HEK293T (cell line): ENCODE measurements at regions not wholly inside any gene's neighbourhood (a gene's known extent, or its start where the extent isn't known, plus 50 kb on each side); places are given as distances from the start of the nearest gene placed in this dataset.

Source experiments
- CTCF ChIA-PET: fragments of 350-600 bp; formaldehyde crosslinking; extraction: SDS; loops from one replicate; lab custom pipeline; 2021; ENCODE audit warnings: antibody characterized with exemption, inconsistent platforms; lab: Yijun Ruan, JAX
- POLR2A ChIA-PET: fragments of 350-600 bp; formaldehyde crosslinking; extraction: SDS; loops from one replicate; lab custom pipeline; 2020; ENCODE audit warnings: antibody characterized with exemption, inconsistent platforms; lab: Yijun Ruan, JAX
- DNase-seq: peaks from one replicate; pipeline ENCODE4 v3.0.0; 2012; ENCODE audit warnings: mixed read lengths; ENCODE audit errors: extremely low spot score
- ARNT ChIP-seq: fragments of 450-650 bp; IDR thresholded peaks from 2 replicates; pipeline ENCODE4 v1.6.1; 2017; ENCODE audit warnings: mild to moderate bottlenecking
- BHLHE40 ChIP-seq: fragments of 450-650 bp; IDR thresholded peaks from 2 replicates; pipeline ENCODE4 v1.6.1; 2016; ENCODE audit warnings: mild to moderate bottlenecking, moderate library complexity, borderline replicate concordance
- CTBP1 ChIP-seq: fragments of 450-650 bp; IDR thresholded peaks from 2 replicates; pipeline ENCODE4 v1.6.1; 2016; ENCODE audit warnings: borderline replicate concordance
- ELF4 ChIP-seq: fragments of 450-650 bp; IDR thresholded peaks from 2 replicates; pipeline ENCODE4 v1.6.1; 2017; ENCODE audit warnings: antibody characterized with exemption
- FOXA1 ChIP-seq: fragments of 450-650 bp; IDR thresholded peaks from 2 replicates; pipeline ENCODE4 v1.6.1; 2016; ENCODE audit warnings: mild to moderate bottlenecking
- FOXK2 ChIP-seq: fragments of 450-650 bp; IDR thresholded peaks from 2 replicates; pipeline ENCODE4 v1.6.1; 2016; ENCODE audit warnings: mild to moderate bottlenecking
- FOXM1 ChIP-seq: fragments of 450-650 bp; IDR thresholded peaks from 2 replicates; pipeline ENCODE4 v1.6.1; 2017; ENCODE audit warnings: mild to moderate bottlenecking, borderline replicate concordance
- HDGF ChIP-seq: fragments of 450-650 bp; IDR thresholded peaks from 2 replicates; pipeline ENCODE4 v1.6.1; 2017; ENCODE audit warnings: antibody characterized with exemption, borderline replicate concordance
- L3MBTL2 ChIP-seq: fragments of 450-650 bp; conservative IDR thresholded peaks from 2 replicates; pipeline ENCODE4 v1.6.1; 2016; ENCODE audit warnings: mild to moderate bottlenecking
- LEF1 ChIP-seq: fragments of 450-650 bp; IDR thresholded peaks from 2 replicates; pipeline ENCODE4 v1.6.1; 2017; ENCODE audit warnings: mild to moderate bottlenecking, borderline replicate concordance
- NFRKB ChIP-seq: fragments of 450-650 bp; IDR thresholded peaks from 2 replicates; pipeline ENCODE4 v1.6.1; 2016; ENCODE audit warnings: mild to moderate bottlenecking, moderate library complexity
- PKNOX1 ChIP-seq: fragments of 450-650 bp; IDR thresholded peaks from 2 replicates; pipeline ENCODE4 v1.6.1; 2016
- SP1 ChIP-seq: fragments of 450-650 bp; IDR thresholded peaks from 2 replicates; pipeline ENCODE4 v1.6.1; 2017
- SUZ12 ChIP-seq: fragments of 450-650 bp; IDR thresholded peaks from 2 replicates; pipeline ENCODE4 v1.6.1; 2016; ENCODE audit warnings: mild to moderate bottlenecking
- TARDBP ChIP-seq: fragments of 450-650 bp; IDR thresholded peaks from 2 replicates; pipeline ENCODE4 v1.6.1; 2016
- ZNF384 ChIP-seq: fragments of 450-650 bp; IDR thresholded peaks from 2 replicates; pipeline ENCODE4 v1.6.1; 2016

GRCh38 chr4:41318839-41319530 is 62.3 kb downstream of the UCHL1 start:
- DNase-seq = no peak
- ChIA-PET CTCF (interaction anchor here (1.1 to 1.5 kb wide), 2 partner anchors 13 to 38 kb away, joined by 3 read pairs; no protein-coding TSS in a partner anchor), POLR2A (interaction anchor here (1.6 kb wide), 2 partner anchors 13 to 42 kb away, joined by 3 to 4 read pairs; no protein-coding TSS in a partner anchor)
- TF ChIP-seq LEF1 (no peak), L3MBTL2 (no peak), ELF4 (no peak), FOXA1 (no peak), FOXK2 (no peak), PKNOX1 (no peak)

- ChIA-PET POLR2A (interaction anchor here (1.6 kb wide), 2 partner anchors 14 to 41 kb away, joined by 3 to 4 read pairs; no protein-coding TSS in a partner anchor), CTCF (interaction anchor here (1.1 to 1.5 kb wide), 2 partner anchors 14 to 38 kb away, joined by 3 read pairs; no protein-coding TSS in a partner anchor)
- no peak for DNase-seq
- TF ChIP-seq ARNT = no peak
- no peak for TF ChIP-seq SP1
- TF ChIP-seq PKNOX1 = 0 out of 2 replicates have a peak, but pooled peaks have one; percentile 27
Measured at GRCh38 chr4:41319553-41319952, 62.8 kb downstream of the UCHL1 start.

GRCh38 chr4:41320278-41320677 is 63.5 kb downstream of the UCHL1 start:
- POLR2A ChIA-PET = interaction anchor here (1.6 kb wide), 1 partner anchor 41 kb away, joined by 4 read pairs; no protein-coding TSS in a partner anchor
- CTCF ChIA-PET = interaction anchor here (1.1 kb wide), 1 partner anchor 39 kb away, joined by 3 read pairs; no protein-coding TSS in a partner anchor
- TF ChIP-seq FOXM1 = no peak
- no peak for TF ChIP-seq L3MBTL2
- TF ChIP-seq HDGF = no peak
- TF ChIP-seq ZNF384 = no peak
- TF ChIP-seq ARNT = no peak
- TF ChIP-seq SP1 = no peak
- no peak for TF ChIP-seq SUZ12
- no peak for TF ChIP-seq TARDBP
- TF ChIP-seq CTBP1 = no peak
- no peak for TF ChIP-seq ELF4
- TF ChIP-seq BHLHE40 = no peak
- no peak for TF ChIP-seq NFRKB
- no peak for TF ChIP-seq PKNOX1
- no peak for TF ChIP-seq LEF1
- no peak for TF ChIP-seq FOXA1
- no peak for TF ChIP-seq FOXK2
- no peak for DNase-seq

- ChIA-PET CTCF (no interaction called here), POLR2A (no interaction called here)
- TF ChIP-seq TARDBP (no peak), FOXK2 (no peak), FOXM1 (no peak), HDGF (no peak), BHLHE40 (no peak), ELF4 (no peak), ARNT (no peak), SP1 (no peak), FOXA1 (no peak), SUZ12 (no peak), CTBP1 (no peak), LEF1 (no peak)
- DNase-seq = no peak
Measured at GRCh38 chr4:41320786-41321185, 64.1 kb downstream of the UCHL1 start.

GRCh38 chr4:41321216-41321945 is 64.7 kb downstream of the UCHL1 start:
- TF ChIP-seq ARNT (no peak), FOXM1 (no peak), PKNOX1 (no peak), HDGF (no peak), CTBP1 (no peak)
- CTCF ChIA-PET = no interaction called here
- POLR2A ChIA-PET = no interaction called here
- no peak for DNase-seq

- TF ChIP-seq PKNOX1 (no peak), ARNT (no peak), LEF1 (no peak), ELF4 (no peak), SUZ12 (no peak), L3MBTL2 (no peak), NFRKB (no peak), ZNF384 (no peak), TARDBP (no peak), HDGF (no peak), FOXA1 (no peak), FOXM1 (no peak), FOXK2 (no peak), SP1 (no peak), BHLHE40 (no peak), CTBP1 (no peak)
- CTCF ChIA-PET = no interaction called here
- DNase-seq = no peak
- POLR2A ChIA-PET = interaction anchor here (0.6 kb wide), 1 partner anchor 723 kb away, joined by 4 read pairs; no protein-coding TSS in a partner anchor
Measured at GRCh38 chr4:41322617-41323016, 65.9 kb downstream of the UCHL1 start.
